ENCODE measurements at regions not wholly inside any gene's neighbourhood (a gene's known extent, or its start where the extent isn't known, plus 50 kb on each side); places are given as distances from the start of the nearest gene placed in this dataset.
A peak's percentile ranks its signal among the peaks of the same experiment; 100 is the strongest.

GRCh38 chr16:79286646-79287423, 313.7 kb downstream of the MAF start:
- Histone ChIP-seq H3K27me3 (ENCODE audit: control insufficient read depth in 5 of 5, insufficient read depth in 4 of 5, low read length in 5 of 5) (no peaks in the 10 kb centered on the region), H3K27ac (ENCODE audit: low read depth, low read length) (no peak overlapping the region), H3K9ac (ENCODE audit: low read length in 5 of 5) (no peak overlapping the region), H3K4me1 (ENCODE audit: control insufficient read depth in 5 of 5, insufficient read depth in 5 of 5, low read length in 5 of 5) (peaks cover 0 to 26% (median 14%) of the 10 kb centered on the region in 5 donors), H3K36me3 (ENCODE audit: control insufficient read depth in 5 of 5, insufficient read depth in 5 of 5, low read length in 5 of 5) (no peaks in the 10 kb centered on the region), H3K9me3 (ENCODE audit: control insufficient read depth in 5 of 5, low read length in 5 of 5) (peaks cover 0 to 3% (median 0%) of the 10 kb centered on the region in 5 donors), H3K4me3 (ENCODE audit: low read depth in 1 of 5, low read length in 5 of 5) (peak overlapping the region in 4 of 5 donors; percentile 12 to 53 (median 40))

GRCh38 chr16:79284766-79285165, 315.8 kb downstream of the MAF start:
- H3K27ac ChIP-seq (ENCODE audit: low read depth, low read length): no peak overlapping the region
- H3K9me3 ChIP-seq (ENCODE audit: control insufficient read depth in 5 of 5, low read length in 5 of 5): peaks cover 0 to 3% (median 0%) of the 10 kb centered on the region in 5 donors
- H3K4me3 ChIP-seq (ENCODE audit: low read depth in 1 of 5, low read length in 5 of 5): no peak overlapping the region
- no peaks in the 10 kb centered on the region for H3K36me3 ChIP-seq (ENCODE audit: control insufficient read depth in 5 of 5, insufficient read depth in 5 of 5, low read length in 5 of 5)
- H3K27me3 ChIP-seq (ENCODE audit: control insufficient read depth in 5 of 5, insufficient read depth in 4 of 5, low read length in 5 of 5): no peaks in the 10 kb centered on the region
- H3K9ac ChIP-seq (ENCODE audit: low read length in 5 of 5): no peak overlapping the region
- H3K4me1 ChIP-seq (ENCODE audit: control insufficient read depth in 5 of 5, insufficient read depth in 5 of 5, low read length in 5 of 5): peaks cover 0 to 16% (median 8%) of the 10 kb centered on the region in 5 donors

GRCh38 chr16:79283578-79283977, 317.0 kb downstream of the MAF start:
- no peaks in the 10 kb centered on the region for H3K36me3 ChIP-seq (ENCODE audit: control insufficient read depth in 5 of 5, insufficient read depth in 5 of 5, low read length in 5 of 5)
- H3K27me3 ChIP-seq (ENCODE audit: control insufficient read depth in 5 of 5, insufficient read depth in 4 of 5, low read length in 5 of 5): no peaks in the 10 kb centered on the region
- H3K27ac ChIP-seq (ENCODE audit: low read depth, low read length): no peak overlapping the region
- peaks cover 0 to 16% (median 8%) of the 10 kb centered on the region in 5 donors for H3K4me1 ChIP-seq (ENCODE audit: control insufficient read depth in 5 of 5, insufficient read depth in 5 of 5, low read length in 5 of 5)
- H3K9ac ChIP-seq (ENCODE audit: low read length in 5 of 5): no peak overlapping the region
- peaks cover 0 to 3% (median 0%) of the 10 kb centered on the region in 5 donors for H3K9me3 ChIP-seq (ENCODE audit: control insufficient read depth in 5 of 5, low read length in 5 of 5)
- H3K4me3 ChIP-seq (ENCODE audit: low read depth in 1 of 5, low read length in 5 of 5): no peak overlapping the region

GRCh38 chr16:79282806-79283205, 317.7 kb downstream of the MAF start:
- Histone ChIP-seq H3K36me3 (ENCODE audit: control insufficient read depth in 5 of 5, insufficient read depth in 5 of 5, low read length in 5 of 5) (no peaks in the 10 kb centered on the region), H3K4me1 (ENCODE audit: control insufficient read depth in 5 of 5, insufficient read depth in 5 of 5, low read length in 5 of 5) (peaks cover 0 to 16% (median 8%) of the 10 kb centered on the region in 5 donors), H3K27me3 (ENCODE audit: control insufficient read depth in 5 of 5, insufficient read depth in 4 of 5, low read length in 5 of 5) (no peaks in the 10 kb centered on the region), H3K27ac (ENCODE audit: low read depth, low read length) (no peak overlapping the region), H3K9ac (ENCODE audit: low read length in 5 of 5) (no peak overlapping the region), H3K9me3 (ENCODE audit: control insufficient read depth in 5 of 5, low read length in 5 of 5) (no peaks in the 10 kb centered on the region), H3K4me3 (ENCODE audit: low read depth in 1 of 5, low read length in 5 of 5) (no peak overlapping the region)

- Histone ChIP-seq H3K9me3 (ENCODE audit: control insufficient read depth in 5 of 5, low read length in 5 of 5) (no peaks in the 10 kb centered on the region), H3K27ac (ENCODE audit: low read depth, low read length) (no peak overlapping the region), H3K27me3 (ENCODE audit: control insufficient read depth in 5 of 5, insufficient read depth in 4 of 5, low read length in 5 of 5) (no peaks in the 10 kb centered on the region)
Measured at GRCh38 chr16:79278506-79278905, 322.0 kb downstream of the MAF start.

GRCh38 chr16:79276501-79276900, 324.0 kb downstream of the MAF start:
- Histone ChIP-seq H3K4me3 (ENCODE audit: low read depth in 1 of 5, low read length in 5 of 5) (no peak overlapping the region), H3K27me3 (ENCODE audit: control insufficient read depth in 5 of 5, insufficient read depth in 4 of 5, low read length in 5 of 5) (no peaks in the 10 kb centered on the region), H3K36me3 (ENCODE audit: control insufficient read depth in 5 of 5, insufficient read depth in 5 of 5, low read length in 5 of 5) (no peaks in the 10 kb centered on the region), H3K4me1 (ENCODE audit: control insufficient read depth in 5 of 5, insufficient read depth in 5 of 5, low read length in 5 of 5) (peaks cover 0 to 3% (median 0%) of the 10 kb centered on the region in 5 donors), H3K9ac (ENCODE audit: low read length in 5 of 5) (no peak overlapping the region), H3K27ac (ENCODE audit: low read depth, low read length) (no peak overlapping the region), H3K9me3 (ENCODE audit: control insufficient read depth in 5 of 5, low read length in 5 of 5) (no peaks in the 10 kb centered on the region)

More at GRCh38 chr16:79278506-79278905, 322.0 kb downstream of the MAF start:
- no peak overlapping the region for H3K9ac ChIP-seq (ENCODE audit: low read length in 5 of 5)
- no peak overlapping the region for H3K4me3 ChIP-seq (ENCODE audit: low read depth in 1 of 5, low read length in 5 of 5)
- H3K4me1 ChIP-seq (ENCODE audit: control insufficient read depth in 5 of 5, insufficient read depth in 5 of 5, low read length in 5 of 5): peaks cover 0 to 3% (median 0%) of the 10 kb centered on the region in 5 donors
- no peaks in the 10 kb centered on the region for H3K36me3 ChIP-seq (ENCODE audit: control insufficient read depth in 5 of 5, insufficient read depth in 5 of 5, low read length in 5 of 5)

GRCh38 chr16:79274264-79274663, 326.3 kb downstream of the MAF start:
- H3K36me3 ChIP-seq (ENCODE audit: control insufficient read depth in 5 of 5, insufficient read depth in 5 of 5, low read length in 5 of 5): no peaks in the 10 kb centered on the region
- no peak overlapping the region for H3K27ac ChIP-seq (ENCODE audit: low read depth, low read length)
- H3K4me3 ChIP-seq (ENCODE audit: low read depth in 1 of 5, low read length in 5 of 5): no peak overlapping the region
- peaks cover 0 to 3% (median 0%) of the 10 kb centered on the region in 5 donors for H3K4me1 ChIP-seq (ENCODE audit: control insufficient read depth in 5 of 5, insufficient read depth in 5 of 5, low read length in 5 of 5)
- no peaks in the 10 kb centered on the region for H3K27me3 ChIP-seq (ENCODE audit: control insufficient read depth in 5 of 5, insufficient read depth in 4 of 5, low read length in 5 of 5)
- H3K9me3 ChIP-seq (ENCODE audit: control insufficient read depth in 5 of 5, low read length in 5 of 5): no peaks in the 10 kb centered on the region
- H3K9ac ChIP-seq (ENCODE audit: low read length in 5 of 5): no peak overlapping the region

GRCh38 chr16:79272141-79272577, 328.4 kb downstream of the MAF start:
- H3K27ac ChIP-seq (ENCODE audit: low read depth, low read length): no peak overlapping the region

GRCh38 chr16:79271583-79271982, 329.0 kb downstream of the MAF start:
- Histone ChIP-seq H3K9me3 (ENCODE audit: control insufficient read depth in 5 of 5, low read length in 5 of 5) (no peaks in the 10 kb centered on the region), H3K4me1 (ENCODE audit: control insufficient read depth in 5 of 5, insufficient read depth in 5 of 5, low read length in 5 of 5) (peaks cover 0 to 3% (median 0%) of the 10 kb centered on the region in 5 donors), H3K4me3 (ENCODE audit: low read depth in 1 of 5, low read length in 5 of 5) (no peak overlapping the region), H3K27me3 (ENCODE audit: control insufficient read depth in 5 of 5, insufficient read depth in 4 of 5, low read length in 5 of 5) (no peaks in the 10 kb centered on the region), H3K27ac (ENCODE audit: low read depth, low read length) (no peak overlapping the region), H3K9ac (ENCODE audit: low read length in 5 of 5) (no peak overlapping the region), H3K36me3 (ENCODE audit: control insufficient read depth in 5 of 5, insufficient read depth in 5 of 5, low read length in 5 of 5) (no peaks in the 10 kb centered on the region)

More at GRCh38 chr16:79272141-79272577, 328.4 kb downstream of the MAF start:
- H3K9me3 ChIP-seq (ENCODE audit: control insufficient read depth in 5 of 5, low read length in 5 of 5): no peaks in the 10 kb centered on the region
- no peak overlapping the region for H3K9ac ChIP-seq (ENCODE audit: low read length in 5 of 5)
- H3K4me1 ChIP-seq (ENCODE audit: control insufficient read depth in 5 of 5, insufficient read depth in 5 of 5, low read length in 5 of 5): peaks cover 0 to 3% (median 0%) of the 10 kb centered on the region in 5 donors
- no peaks in the 10 kb centered on the region for H3K27me3 ChIP-seq (ENCODE audit: control insufficient read depth in 5 of 5, insufficient read depth in 4 of 5, low read length in 5 of 5)
- no peak overlapping the region for H3K4me3 ChIP-seq (ENCODE audit: low read depth in 1 of 5, low read length in 5 of 5)
- no peaks in the 10 kb centered on the region for H3K36me3 ChIP-seq (ENCODE audit: control insufficient read depth in 5 of 5, insufficient read depth in 5 of 5, low read length in 5 of 5)

- H3K27me3 ChIP-seq (ENCODE audit: control insufficient read depth in 5 of 5, insufficient read depth in 4 of 5, low read length in 5 of 5): no peaks in the 10 kb centered on the region
- no peak overlapping the region for H3K4me3 ChIP-seq (ENCODE audit: low read depth in 1 of 5, low read length in 5 of 5)
- no peak overlapping the region for H3K9ac ChIP-seq (ENCODE audit: low read length in 5 of 5)
- H3K4me1 ChIP-seq (ENCODE audit: control insufficient read depth in 5 of 5, insufficient read depth in 5 of 5, low read length in 5 of 5): peaks cover 0 to 3% (median 0%) of the 10 kb centered on the region in 5 donors
- no peaks in the 10 kb centered on the region for H3K36me3 ChIP-seq (ENCODE audit: control insufficient read depth in 5 of 5, insufficient read depth in 5 of 5, low read length in 5 of 5)
- no peaks in the 10 kb centered on the region for H3K9me3 ChIP-seq (ENCODE audit: control insufficient read depth in 5 of 5, low read length in 5 of 5)
- no peak overlapping the region for H3K27ac ChIP-seq (ENCODE audit: low read depth, low read length)
Measured at GRCh38 chr16:79270011-79270410, 330.5 kb downstream of the MAF start.

Measured in subcutaneous abdominal adipose tissue (tissue), 5 donors.